Esophagus muscularis mucosa (tissue), 4 donors: ENCODE measurements at regions not wholly inside any gene's neighbourhood (a gene's known extent, or its start where the extent isn't known, plus 50 kb on each side); places are given as distances from the start of the nearest gene placed in this dataset.

Source experiments
- DNase-seq: peaks from one replicate; pipeline ENCODE4 v3.0.0-alpha.2; 2017; ENCODE audit errors: extremely low spot score
- H3K27ac ChIP-seq, 4 donors: fragments of 200-600 bp; sonication (generic); replicated peaks in 1 of 4; 1 replicate in 3 of 4; 2 replicates in 1 of 4; pipeline ENCODE4 v1.5.1; 2016 to 2019; ENCODE audit warnings: mild to moderate bottlenecking in 1 of 4
- H3K27me3 ChIP-seq, 4 donors: fragments of 200-600 bp; sonication (generic); one replicate each; pipeline versions ENCODE4 v1.5.1 to v1.6.0; 2016 to 2019
- H3K36me3 ChIP-seq, 4 donors: fragments of 200-600 bp; sonication (generic); one replicate each; pipeline ENCODE4 v1.5.1; 2016 to 2019
- H3K4me1 ChIP-seq, 4 donors: fragments of 200-600 bp; sonication (generic); one replicate each; pipeline ENCODE4 v1.5.1; 2016 to 2019
- H3K4me3 ChIP-seq, 4 donors: fragments of 200-600 bp; sonication (generic); 1 replicate in 2 of 4; 2 replicates in 2 of 4; pipeline ENCODE4 v1.5.1; 2016 to 2019; ENCODE audit warnings: mild to moderate bottlenecking in 4 of 4, moderate library complexity in 1 of 4
- H3K9me3 ChIP-seq, 4 donors: fragments of 200-600 bp; sonication (generic); 1 replicate in 3 of 4; 2 replicates in 1 of 4; pipeline ENCODE4 v1.5.1; 2016 to 2019
- CTCF ChIP-seq, 3 experiments: fragments of 200-600 bp in 2 of 3; fragments of 450-650 bp in 1 of 3; sonication (generic) in 2 of 3; IDR thresholded peaks; one replicate each; pipeline ENCODE4 v1.5.1; 2017 to 2019; ENCODE audit warnings: antibody characterized with exemption in 3 of 3, mild to moderate bottlenecking in 2 of 3, moderate library complexity in 1 of 3
- EP300 ChIP-seq: sonication (generic); formaldehyde crosslinking; IDR thresholded peaks from one replicate; pipeline ENCODE4 v1.6.1; 2017; ENCODE audit warnings: antibody characterized with exemption
- POLR2A ChIP-seq: fragments of 450-650 bp; IDR thresholded peaks from one replicate; pipeline ENCODE4 v1.6.1; 2017; ENCODE audit warnings: antibody characterized with exemption, moderate library complexity, mild to moderate bottlenecking, low read depth
- POLR2AphosphoS5 ChIP-seq, 2 donors: sonication (generic); formaldehyde crosslinking; IDR thresholded peaks; one replicate each; pipeline ENCODE4 v1.6.1; 2017; ENCODE audit warnings: antibody characterized with exemption in 2 of 2
- WGBS: methylation state at CpG from one replicate; pipeline ENCODE4 v1.1.5; 2018; 5-methylcytosine and 5-hydroxymethylcytosine counted together
- intact Hi-C: fragments of 100-400 bp; cut with DNase I; formaldehyde crosslinking; loops from one replicate; pipeline ENCODE4 v1.15.1; 2023

GRCh38 chr15:96585484-96586386 lies 255.2 kb downstream of the NR2F2 start:
- Histone ChIP-seq H3K36me3 (no peaks in the 10 kb centered on the region), H3K27ac (no peak overlapping the region), H3K27me3 (no peaks in the 10 kb centered on the region), H3K4me3 (no peak overlapping the region), H3K4me1 (peaks cover 0 to 5% (median 0%) of the 10 kb centered on the region in 4 donors), H3K9me3 (no peaks in the 10 kb centered on the region)
- WGBS: 56% methylated on average over 9 of the region's 9 CpGs
- DNase-seq: no peak
- intact Hi-C loops: loop anchor here (5.0 kb wide), 1 partner anchor 228 kb away; no protein-coding TSS in a partner anchor
- TF ChIP-seq POLR2A (no peak), CTCF (IDR thresholded peaks at IDR 0.05) (peak in 2 of 3 experiments; percentile 25 to 32)

GRCh38 chr15:96586901-96587300 lies 256.4 kb downstream of the NR2F2 start:
- no peak for TF ChIP-seq POLR2AphosphoS5 (IDR thresholded peaks at IDR 0.05)
- no peak for TF ChIP-seq CTCF (IDR thresholded peaks at IDR 0.05)
- no peak for TF ChIP-seq EP300
- no peak for TF ChIP-seq POLR2A
- Histone ChIP-seq H3K36me3 (no peaks in the 10 kb centered on the region), H3K27me3 (no peaks in the 10 kb centered on the region), H3K4me1 (peaks cover 0 to 5% (median 0%) of the 10 kb centered on the region in 4 donors), H3K9me3 (no peaks in the 10 kb centered on the region), H3K4me3 (no peak overlapping the region), H3K27ac (no peak overlapping the region)
- no peak for DNase-seq
- 88% methylated on average over 4 of the region's 4 CpGs for WGBS
- intact Hi-C loops: loop anchor here (5.0 kb wide), 1 partner anchor 230 kb away; no protein-coding TSS in a partner anchor

- TF ChIP-seq POLR2A (no peak), EP300 (no peak), POLR2AphosphoS5 (IDR thresholded peaks at IDR 0.05) (no peak), CTCF (IDR thresholded peaks at IDR 0.05) (no peak)
These were observed 259.4 kb downstream of the NR2F2 start for GRCh38 chr15:96589864-96590263.

GRCh38 chr15:96593735-96594134 lies 263.2 kb downstream of the NR2F2 start:
- Histone ChIP-seq H3K4me1 (no peaks in the 10 kb centered on the region), H3K4me3 (no peak overlapping the region), H3K27me3 (peaks cover 0 to 9% (median 0%) of the 10 kb centered on the region in 4 donors), H3K36me3 (no peaks in the 10 kb centered on the region), H3K27ac (no peak overlapping the region), H3K9me3 (no peaks in the 10 kb centered on the region)
- no peak for DNase-seq
- intact Hi-C loops: no loop called here
- 67% methylated on average over 7 of the region's 7 CpGs for WGBS
- TF ChIP-seq POLR2AphosphoS5 (IDR thresholded peaks at IDR 0.05) (no peak), EP300 (no peak), CTCF (IDR thresholded peaks at IDR 0.05) (no peak), POLR2A (no peak)

More at GRCh38 chr15:96589864-96590263, 259.4 kb downstream of the NR2F2 start:
- Histone ChIP-seq H3K4me1 (peaks cover 0 to 5% (median 0%) of the 10 kb centered on the region in 4 donors), H3K9me3 (no peaks in the 10 kb centered on the region), H3K27me3 (peaks cover 0 to 9% (median 0%) of the 10 kb centered on the region in 4 donors), H3K36me3 (no peaks in the 10 kb centered on the region), H3K4me3 (no peak overlapping the region), H3K27ac (no peak overlapping the region)
- WGBS: 74% methylated on average over 3 of the region's 3 CpGs
- DNase-seq: no peak
- intact Hi-C loops: loop anchor here (5.0 kb wide), 1 partner anchor 233 kb away; no protein-coding TSS in a partner anchor
